SH-SY5Y (cell line): ENCODE measurements at regions not wholly inside any gene's neighbourhood (a gene's known extent, or its start where the extent isn't known, plus 50 kb on each side); places are given as distances from the start of the nearest gene placed in this dataset.

Experiments
- GATA2 ChIP-seq: IDR thresholded peaks from 2 replicates; pipeline ENCODE4 v1.6.1; 2011; ENCODE audit warnings: mild to moderate bottlenecking, low read depth, low read length
- GATA3 ChIP-seq: IDR thresholded peaks from 2 replicates; pipeline ENCODE4 v1.6.1; 2011; ENCODE audit warnings: low read depth, mild to moderate bottlenecking, low read length, moderate library complexity

GRCh38 chr12:83265808-83266207 lies 579.1 kb downstream of the TMTC2 start:
- TF ChIP-seq GATA2 (no peak), GATA3 (no peak)
